ENCODE measurements at regions not wholly inside any gene's neighbourhood (a gene's known extent, or its start where the extent isn't known, plus 50 kb on each side); places are given as distances from the start of the nearest gene placed in this dataset.

DNA sequence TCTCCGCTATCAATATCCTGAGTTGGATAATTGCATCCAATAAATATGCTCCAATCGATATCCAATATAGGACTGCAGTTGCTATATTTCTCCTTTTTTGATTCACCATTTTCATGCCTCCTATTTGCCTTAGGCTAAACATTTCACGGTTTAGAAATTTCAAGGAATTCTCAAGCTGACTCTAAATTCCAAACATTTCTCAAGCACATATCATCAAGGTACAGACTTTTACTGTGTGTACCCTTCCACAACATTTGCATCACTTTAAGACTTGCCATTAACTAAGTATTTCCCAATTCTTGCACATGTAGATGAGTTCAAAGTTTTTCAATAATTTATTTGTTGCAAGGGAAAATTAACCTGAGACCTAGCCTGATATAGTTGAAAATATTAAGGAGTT is 795.2 kb upstream of the TMPRSS15 start:
- Histone ChIP-seq H3K9ac (ENCODE audit: low read length) (no peak overlapping the region), H3K36me3 (ENCODE audit: insufficient read depth, low read length) (no peaks in the 10 kb centered on the region), H3K9me3 (ENCODE audit: insufficient read depth, low read depth, low read length) (peaks cover 4% of the 10 kb centered on the region), H3K4me3 (ENCODE audit: insufficient read depth, low read depth, low read length) (no peak overlapping the region), H4K20me1 (ENCODE audit: insufficient read depth, low read length) (no peaks in the 10 kb centered on the region), H2AFZ (ENCODE audit: low read depth, low read length) (no peak overlapping the region), H3K27ac (ENCODE audit: low read depth, low read length) (no peak overlapping the region), H3K4me2 (ENCODE audit: low read length) (no peak overlapping the region), H3K79me2 (ENCODE audit: insufficient read depth, low read length) (no peaks in the 10 kb centered on the region), H3K4me1 (ENCODE audit: insufficient read depth, low read length) (no peaks in the 10 kb centered on the region), H3K27me3 (ENCODE audit: insufficient read depth, low read length) (no peaks in the 10 kb centered on the region)
- Mint-ChIP-seq H3K27me3 (ENCODE audit: low read depth, unreplicated experiment) (no peaks in the 10 kb centered on the region), H3K4me1 (ENCODE audit: low read depth, unreplicated experiment) (peaks cover 2% of the 10 kb centered on the region), H3K27ac (ENCODE audit: unreplicated experiment) (no peak overlapping the region), H3K9me3 (ENCODE audit: unreplicated experiment) (no peaks in the 10 kb centered on the region), H3K4me3 (ENCODE audit: unreplicated experiment) (no peak overlapping the region), H3K36me3 (ENCODE audit: low read depth, unreplicated experiment) (no peaks in the 10 kb centered on the region)
- DNase-seq (ENCODE audit: low read depth) (no peak), FAIRE-seq (no peak)
- no peak for TF ChIP-seq EZH2 (IDR thresholded peaks at IDR 0.05; ENCODE audit: insufficient read depth, low read length)
- no peak for TF ChIP-seq CTCF (IDR thresholded peaks at IDR 0.05; ENCODE audit: insufficient read depth, low read depth, low read length)

GRCh38 chr21:19218163-19218562 is 814.6 kb upstream of the TMPRSS15 start:
- Histone ChIP-seq H3K79me2 (ENCODE audit: insufficient read depth, low read length) (no peaks in the 10 kb centered on the region), H3K4me3 (ENCODE audit: insufficient read depth, low read depth, low read length) (no peak overlapping the region), H3K27me3 (ENCODE audit: insufficient read depth, low read length) (no peaks in the 10 kb centered on the region), H3K4me1 (ENCODE audit: insufficient read depth, low read length) (no peaks in the 10 kb centered on the region), H3K9me3 (ENCODE audit: insufficient read depth, low read depth, low read length) (no peaks in the 10 kb centered on the region), H2AFZ (ENCODE audit: low read depth, low read length) (no peak overlapping the region), H3K27ac (ENCODE audit: low read depth, low read length) (no peak overlapping the region), H4K20me1 (ENCODE audit: insufficient read depth, low read length) (no peaks in the 10 kb centered on the region), H3K4me2 (ENCODE audit: low read length) (no peak overlapping the region), H3K9ac (ENCODE audit: low read length) (no peak overlapping the region), H3K36me3 (ENCODE audit: insufficient read depth, low read length) (no peaks in the 10 kb centered on the region)
- no peaks in the 10 kb centered on the region for H3K4me1 Mint-ChIP-seq (ENCODE audit: low read depth, unreplicated experiment)
- DNase-seq (ENCODE audit: low read depth): no peak
- no peak for FAIRE-seq
- no peak for TF ChIP-seq EZH2 (IDR thresholded peaks at IDR 0.05; ENCODE audit: insufficient read depth, low read length)
- TF ChIP-seq CTCF (IDR thresholded peaks at IDR 0.05; ENCODE audit: insufficient read depth, low read depth, low read length): no peak
- H3K9me3 Mint-ChIP-seq (ENCODE audit: unreplicated experiment): no peaks in the 10 kb centered on the region
- no peak overlapping the region for H3K4me3 Mint-ChIP-seq (ENCODE audit: unreplicated experiment)
- no peaks in the 10 kb centered on the region for H3K27me3 Mint-ChIP-seq (ENCODE audit: low read depth, unreplicated experiment)
- H3K27ac Mint-ChIP-seq (ENCODE audit: unreplicated experiment): no peak overlapping the region
- no peaks in the 10 kb centered on the region for H3K36me3 Mint-ChIP-seq (ENCODE audit: low read depth, unreplicated experiment)

- no peaks in the 10 kb centered on the region for H3K4me1 ChIP-seq (ENCODE audit: insufficient read depth, low read length)
- no peaks in the 10 kb centered on the region for H3K79me2 ChIP-seq (ENCODE audit: insufficient read depth, low read length)
- DNase-seq (ENCODE audit: low read depth): no peak
- no peaks in the 10 kb centered on the region for H3K27me3 ChIP-seq (ENCODE audit: insufficient read depth, low read length)
- H3K4me2 ChIP-seq (ENCODE audit: low read length): no peak overlapping the region
- no peaks in the 10 kb centered on the region for H4K20me1 ChIP-seq (ENCODE audit: insufficient read depth, low read length)
- no peak for TF ChIP-seq CTCF (IDR thresholded peaks at IDR 0.05; ENCODE audit: insufficient read depth, low read depth, low read length)
- H3K27ac ChIP-seq (ENCODE audit: low read depth, low read length): no peak overlapping the region
- no peaks in the 10 kb centered on the region for H3K9me3 ChIP-seq (ENCODE audit: insufficient read depth, low read depth, low read length)
- no peaks in the 10 kb centered on the region for H3K27me3 Mint-ChIP-seq (ENCODE audit: low read depth, unreplicated experiment)
- no peaks in the 10 kb centered on the region for H3K9me3 Mint-ChIP-seq (ENCODE audit: unreplicated experiment)
- no peak overlapping the region for H2AFZ ChIP-seq (ENCODE audit: low read depth, low read length)
- no peaks in the 10 kb centered on the region for H3K4me1 Mint-ChIP-seq (ENCODE audit: low read depth, unreplicated experiment)
- H3K4me3 Mint-ChIP-seq (ENCODE audit: unreplicated experiment): no peak overlapping the region
- H3K36me3 ChIP-seq (ENCODE audit: insufficient read depth, low read length): no peaks in the 10 kb centered on the region
- H3K27ac Mint-ChIP-seq (ENCODE audit: unreplicated experiment): no peak overlapping the region
- no peaks in the 10 kb centered on the region for H3K36me3 Mint-ChIP-seq (ENCODE audit: low read depth, unreplicated experiment)
- no peak overlapping the region for H3K9ac ChIP-seq (ENCODE audit: low read length)
- no peak overlapping the region for H3K4me3 ChIP-seq (ENCODE audit: insufficient read depth, low read depth, low read length)
- FAIRE-seq: no peak
These were observed 820.5 kb upstream of the TMPRSS15 start for GRCh38 chr21:19224090-19224489.

Measured in astrocyte (in vitro differentiated cells and primary cell).